Coronary artery (tissue), 2 donors: ENCODE measurements at regions not wholly inside any gene's neighbourhood (a gene's known extent, or its start where the extent isn't known, plus 50 kb on each side); places are given as distances from the start of the nearest gene placed in this dataset.

Experiments used
- DNase-seq: peaks from one replicate; pipeline ENCODE4 v3.0.0-alpha.2; 2017; ENCODE audit warnings: low spot score
- H3K27ac ChIP-seq, 2 donors: fragments of 200-600 bp; sonication (generic); one replicate each; pipeline ENCODE4 v1.5.1; 2016 to 2019
- H3K4me3 ChIP-seq: fragments of 200-600 bp; sonication (generic); 2 replicates; pipeline ENCODE4 v1.5.1; 2016; ENCODE audit warnings: mild to moderate bottlenecking, moderate library complexity
- CTCF ChIP-seq: fragments of 200-600 bp; sonication (generic); IDR thresholded peaks from one replicate; pipeline ENCODE4 v1.5.1; 2019; ENCODE audit warnings: antibody characterized with exemption

DNA sequence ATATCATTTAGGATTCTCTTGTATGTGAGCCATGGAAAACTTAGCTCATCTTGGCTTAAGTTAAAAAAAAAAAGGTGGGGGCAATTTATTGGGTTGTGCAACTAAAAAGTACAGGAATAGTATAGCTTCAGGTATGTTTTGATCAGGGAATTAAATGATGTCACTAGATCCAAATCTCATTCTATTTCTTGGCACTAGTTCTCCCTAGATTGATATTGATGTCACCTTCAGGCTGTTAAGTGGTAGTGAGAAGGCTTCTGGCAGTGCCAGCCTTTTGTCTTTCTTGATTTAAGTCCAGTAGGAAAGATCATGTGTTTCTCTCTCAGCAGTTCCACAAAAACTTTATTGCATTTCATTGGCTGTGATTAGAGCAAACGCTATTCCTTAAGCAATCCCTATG is 65.0 kb upstream of the ZBED5 start:
- Histone ChIP-seq H3K27ac (no peak overlapping the region), H3K4me3 (no peak overlapping the region)
- no peak for TF ChIP-seq CTCF
- no peak for DNase-seq

- no peak for DNase-seq
- H3K4me3 ChIP-seq, result no peak overlapping the region
- no peak for TF ChIP-seq CTCF
- H3K27ac ChIP-seq, result no peak overlapping the region
These were observed 63.0 kb upstream of the ZBED5 start for GRCh38 chr11:10920875-10921274.

GRCh38 chr11:10920205-10920604 is 62.4 kb upstream of the ZBED5 start:
- no peak overlapping the region for H3K27ac ChIP-seq
- no peak for DNase-seq
- no peak overlapping the region for H3K4me3 ChIP-seq
- no peak for TF ChIP-seq CTCF

- no peak for TF ChIP-seq CTCF
- Histone ChIP-seq H3K4me3 (no peak overlapping the region), H3K27ac (no peak overlapping the region)
- DNase-seq, result no peak
These were observed 60.8 kb upstream of the ZBED5 start for GRCh38 chr11:10918698-10919097.

DNA sequence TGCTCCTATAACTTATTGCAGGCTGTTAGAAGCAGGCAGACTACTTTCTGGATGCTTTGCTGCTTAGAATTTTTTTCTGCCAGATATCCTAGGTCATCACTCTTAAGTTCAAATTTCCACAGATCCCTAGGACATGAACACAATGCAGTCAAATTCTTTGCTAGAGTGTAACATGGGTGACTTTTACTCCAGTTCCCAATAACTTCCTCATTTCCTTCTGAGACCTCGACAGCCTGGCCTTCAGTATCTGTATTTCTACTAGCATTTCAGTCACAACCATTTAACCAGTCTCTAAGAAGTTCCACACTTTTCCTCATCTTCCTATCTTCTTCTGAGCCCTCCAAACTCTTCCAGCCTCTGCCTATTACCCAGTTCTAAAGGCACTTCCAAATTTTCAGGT is 60.4 kb upstream of the ZBED5 start:
- no peak for TF ChIP-seq CTCF
- no peak for DNase-seq
- Histone ChIP-seq H3K4me3 (no peak overlapping the region), H3K27ac (no peak overlapping the region)

GRCh38 chr11:10917802-10918201 is 59.9 kb upstream of the ZBED5 start:
- TF ChIP-seq CTCF, result no peak
- no peak overlapping the region for H3K4me3 ChIP-seq
- no peak for DNase-seq
- no peak overlapping the region for H3K27ac ChIP-seq

DNA sequence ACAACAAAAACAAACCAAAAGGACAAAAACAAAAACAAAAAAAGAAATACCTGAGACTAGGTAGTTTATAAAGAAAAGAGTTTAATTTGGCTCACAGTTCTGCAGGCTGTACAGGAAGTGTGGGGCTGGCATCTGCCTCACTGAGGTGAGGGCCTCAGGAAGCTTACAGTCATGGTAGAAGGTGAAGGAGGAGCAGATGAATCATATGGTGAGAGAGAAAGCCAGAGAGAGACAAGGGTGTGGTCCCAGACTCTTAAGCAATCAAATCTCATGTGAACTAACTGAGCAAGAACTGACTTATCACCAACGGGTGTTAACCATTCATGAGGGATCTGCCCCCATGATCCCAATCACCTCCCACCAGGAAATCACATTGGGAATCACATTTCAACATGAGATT is 58.8 kb upstream of the ZBED5 start:
- no peak for TF ChIP-seq CTCF
- Histone ChIP-seq H3K27ac (no peak overlapping the region), H3K4me3 (no peak overlapping the region)
- DNase-seq, result no peak
